ENCODE measurements at regions not wholly inside any gene's neighbourhood (a gene's known extent, or its start where the extent isn't known, plus 50 kb on each side); places are given as distances from the start of the nearest gene placed in this dataset.

- TF ChIP-seq CTCF (IDR thresholded peaks at IDR 0.05) = no peak
- TF ChIP-seq EZH2 (IDR thresholded peaks at IDR 0.05; ENCODE audit: borderline replicate concordance, insufficient read depth, low read depth, low read length, poor library complexity, severe bottlenecking) = no peak
Measured at GRCh38 chr11:134742956-134743819, 331.1 kb upstream of the B3GAT1 start.
